HG03045 (cell line): ENCODE measurements at regions not wholly inside any gene's neighbourhood (a gene's known extent, or its start where the extent isn't known, plus 50 kb on each side); places are given as distances from the start of the nearest gene placed in this dataset.

Source experiments
- ATAC-seq: cut with Tn5 transposase; IDR thresholded peaks from one replicate; pipeline ENCODE4 v1.9.1; 2021; ENCODE audit warnings: mild to moderate bottlenecking, moderate library complexity; ENCODE audit not compliant: unreplicated experiment

DNA sequence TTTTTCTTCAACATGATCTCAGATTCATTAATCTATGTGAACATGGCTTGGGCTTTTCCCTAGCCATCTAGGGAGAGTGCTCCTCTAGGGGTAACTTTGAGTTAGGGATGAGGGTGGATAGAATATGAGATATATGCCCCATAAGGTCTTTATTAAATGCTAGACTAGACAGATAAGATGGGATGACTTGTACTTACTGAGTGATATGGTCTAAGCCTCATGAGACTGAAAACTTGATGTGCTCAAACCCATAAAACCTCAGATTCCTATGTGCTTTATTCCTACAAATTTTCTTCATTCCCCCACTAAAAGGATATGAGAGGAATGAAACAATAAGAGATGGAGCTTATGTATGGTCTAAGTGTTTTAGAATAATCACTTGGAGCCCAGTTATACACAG is 386.6 kb downstream of the YTHDC2 start:
- ATAC-seq: no peak

DNA sequence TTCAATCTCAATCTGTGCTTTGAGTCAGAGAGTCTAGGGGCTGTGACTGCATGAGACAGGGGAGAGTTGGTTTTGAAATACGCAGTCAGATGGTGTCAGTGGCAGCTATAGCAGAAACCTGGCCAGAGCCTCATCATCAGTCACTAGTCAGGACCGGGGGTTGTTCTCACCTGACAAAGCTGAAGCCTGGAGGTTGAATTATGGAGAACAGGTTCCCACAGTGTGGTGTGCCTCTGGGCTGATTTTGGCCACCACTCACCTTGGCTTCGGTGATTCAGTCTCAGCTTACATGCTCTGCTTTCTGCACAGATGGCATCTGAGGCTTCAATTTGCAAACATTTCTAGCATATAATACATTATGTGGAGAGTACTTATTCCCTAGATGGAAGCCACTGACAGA is 387.3 kb downstream of the YTHDC2 start:
- no peak for ATAC-seq

DNA sequence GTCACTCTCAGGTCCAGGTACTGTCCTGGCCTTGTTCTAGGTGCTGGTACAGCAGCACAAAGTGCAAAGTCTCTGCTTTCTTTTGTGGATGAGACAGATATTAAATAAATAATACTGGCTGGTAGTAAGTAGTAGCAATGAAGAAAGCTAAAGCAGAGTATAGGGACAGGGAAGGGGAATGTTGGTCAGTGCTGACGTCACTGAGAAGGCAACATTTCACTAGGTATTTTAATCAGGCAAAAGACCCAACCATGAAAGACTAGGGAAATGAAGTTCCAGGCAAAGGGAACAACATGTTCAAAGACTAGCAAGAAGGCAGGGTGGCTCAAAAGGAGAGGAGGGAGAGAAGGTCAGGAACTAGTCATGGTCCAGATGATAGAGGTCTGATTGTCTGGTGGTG is 388.2 kb downstream of the YTHDC2 start:
- ATAC-seq: no peak

DNA sequence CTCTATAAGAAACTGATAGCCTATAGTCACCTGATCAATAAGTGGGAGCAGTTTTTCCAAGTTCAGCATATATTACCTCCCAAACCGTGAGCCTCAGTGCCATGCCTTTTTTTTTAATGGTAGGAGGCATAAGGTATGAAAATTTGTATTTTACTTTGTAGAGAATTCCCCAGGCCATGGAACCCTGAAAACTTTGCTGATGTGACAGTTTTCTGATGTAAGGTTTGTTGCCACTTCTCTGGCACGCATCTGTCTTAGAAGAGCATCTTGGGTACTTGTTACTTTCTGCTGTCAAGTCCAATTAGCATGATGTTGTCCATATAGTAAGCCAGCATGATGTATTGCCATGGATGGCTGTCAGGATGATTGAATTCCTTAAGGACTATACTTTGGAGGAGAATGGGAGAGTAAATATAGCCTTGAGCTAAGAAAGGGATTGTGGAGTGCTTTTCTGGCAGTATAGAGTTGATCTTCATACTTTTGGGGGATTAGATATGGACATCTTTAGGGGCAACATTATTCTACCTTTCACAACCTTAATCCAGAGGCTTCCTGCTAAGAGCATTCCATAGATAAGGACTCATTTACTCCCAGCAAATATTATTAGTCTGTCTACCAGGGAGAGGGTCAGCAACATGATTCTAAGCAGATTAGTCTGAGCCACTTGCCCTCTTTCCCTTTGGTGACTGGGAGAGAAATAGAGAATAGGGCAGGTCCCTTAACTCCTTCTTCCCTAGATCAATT is 389.6 kb downstream of the YTHDC2 start:
- no peak for ATAC-seq

DNA sequence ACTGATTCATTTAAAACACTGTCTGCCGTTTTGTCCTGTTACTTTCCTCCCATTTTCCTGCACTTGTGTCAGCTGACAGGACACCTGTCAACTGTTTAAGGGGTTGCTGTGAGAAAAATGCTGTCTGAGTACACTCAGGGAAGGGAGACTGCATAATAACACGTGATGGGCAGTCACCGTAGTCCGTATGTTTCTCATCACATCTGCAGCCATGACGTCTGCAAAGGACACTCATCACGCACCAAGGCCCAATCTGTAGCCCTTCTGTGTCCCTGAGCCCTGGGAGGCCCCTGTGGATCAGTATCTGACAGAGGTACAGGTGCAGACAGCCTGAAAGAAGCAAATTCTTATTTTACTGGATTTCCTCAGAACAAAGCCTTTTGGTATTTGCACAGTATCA is 396.3 kb downstream of the YTHDC2 start:
- ATAC-seq: no peak

DNA sequence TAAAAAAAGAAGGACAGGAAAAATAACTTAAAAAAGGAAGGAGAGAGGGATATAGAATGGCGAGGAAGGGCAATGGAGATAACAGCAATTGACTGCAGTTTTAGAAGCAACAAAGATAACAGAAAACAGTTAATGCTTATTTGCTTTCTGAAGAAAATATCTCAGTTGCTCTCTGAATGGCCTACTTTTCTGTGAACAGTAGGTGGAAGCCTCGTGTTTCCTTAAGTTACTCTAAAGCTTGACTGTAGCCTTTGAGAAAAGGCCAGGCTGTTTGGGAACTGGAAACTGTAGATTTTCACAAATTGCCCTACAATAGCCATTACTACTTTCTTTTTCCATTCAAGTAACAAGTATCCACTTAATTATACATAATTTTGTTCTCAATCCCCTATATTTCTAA is 404.5 kb downstream of the YTHDC2 start:
- ATAC-seq: no peak

DNA sequence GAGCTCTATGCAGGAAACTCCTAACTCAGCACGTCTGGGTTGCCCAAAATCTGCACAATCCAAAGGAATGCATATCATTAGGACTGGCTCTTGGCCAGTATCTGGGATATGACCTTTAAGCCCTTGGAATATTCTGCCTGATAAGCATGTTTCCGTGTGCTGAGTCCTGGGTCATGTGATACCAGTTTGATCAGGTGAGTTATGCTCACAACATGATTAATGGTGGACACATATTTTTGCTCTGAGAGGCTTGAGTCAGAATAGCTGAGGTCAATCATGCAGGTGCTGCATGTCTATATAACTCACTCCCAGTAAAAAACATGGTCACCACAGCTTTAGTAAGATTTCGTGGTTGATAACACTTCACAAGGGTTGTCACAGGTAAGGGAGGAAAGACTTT is 408.8 kb downstream of the YTHDC2 start:
- no peak for ATAC-seq

DNA sequence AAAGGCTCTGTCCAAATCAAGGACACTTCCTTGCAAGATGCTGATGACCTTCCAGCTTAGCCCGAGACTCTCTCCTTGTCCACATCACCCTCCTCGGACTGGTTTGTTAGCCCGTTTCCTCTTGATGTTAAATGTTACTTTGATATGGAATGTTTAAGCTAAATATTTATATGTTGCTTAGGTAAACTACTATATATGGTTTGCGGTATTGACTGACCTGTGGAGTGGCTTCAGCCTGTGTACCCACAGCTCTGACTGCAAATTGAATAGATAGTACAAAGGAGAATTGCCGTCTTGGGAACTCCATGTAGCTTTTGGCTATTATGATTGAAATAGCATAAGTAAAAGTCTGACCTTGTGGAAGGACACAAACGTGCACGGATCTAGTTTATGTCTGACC is 422.0 kb downstream of the YTHDC2 start:
- ATAC-seq: no peak

DNA sequence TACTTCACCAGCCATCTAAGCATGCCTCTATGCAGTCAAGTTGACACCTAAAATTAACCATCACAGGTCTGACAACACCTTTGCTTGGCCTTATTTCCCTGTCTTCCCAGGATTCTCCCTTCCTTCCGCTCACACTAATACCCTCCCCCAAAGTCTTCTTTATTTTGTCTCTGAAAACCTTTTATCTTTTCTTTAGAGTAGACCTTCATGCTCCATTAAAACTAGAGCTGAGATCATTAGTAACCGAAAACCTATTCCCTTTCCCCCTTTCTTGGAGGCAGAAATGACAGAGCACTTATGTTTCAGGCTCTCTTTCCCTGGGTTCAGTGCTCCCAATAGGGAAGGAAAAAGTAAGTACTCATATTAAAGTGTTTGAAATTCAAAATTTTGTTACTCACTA is 423.8 kb downstream of the YTHDC2 start:
- ATAC-seq: no peak

DNA sequence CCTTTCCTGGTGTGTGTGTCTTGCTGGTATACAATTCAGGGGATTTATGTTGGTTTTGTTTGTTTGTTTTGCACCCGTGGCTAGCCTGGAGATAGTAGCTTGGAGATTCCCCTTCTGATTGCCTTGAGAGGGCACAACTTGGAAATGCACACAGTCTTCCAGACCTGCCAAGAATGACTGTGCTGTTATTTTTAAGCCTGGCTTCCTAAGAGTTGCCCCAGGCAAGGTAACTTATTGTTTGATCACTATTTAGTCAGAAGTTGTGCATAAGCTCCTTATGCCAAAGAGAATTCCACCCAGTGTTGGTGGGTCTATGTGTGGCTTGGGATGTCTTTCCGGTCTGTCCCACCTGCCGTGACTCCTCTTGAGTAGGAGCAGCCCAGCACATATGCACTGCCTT is 421.9 kb upstream of the KCNN2 start:
- no peak for ATAC-seq

DNA sequence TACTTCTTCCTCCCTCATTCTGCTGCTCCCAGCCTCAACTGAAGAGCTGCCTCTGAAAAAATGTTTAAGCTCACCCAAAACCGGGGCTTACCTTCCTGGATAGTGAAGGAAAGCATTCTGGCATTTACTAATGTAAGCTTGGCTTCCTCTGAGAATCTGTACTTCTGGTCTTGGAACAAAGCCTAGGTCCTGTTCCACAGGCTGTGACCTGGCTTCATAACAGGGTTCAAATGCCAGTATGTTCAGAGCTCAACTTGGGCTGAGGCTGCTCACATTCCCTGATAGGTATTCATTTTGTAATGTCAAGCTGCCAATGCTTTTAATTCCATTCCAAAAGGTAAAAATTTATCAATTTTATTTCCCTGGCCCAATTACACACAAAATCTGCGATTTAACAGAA is 411.7 kb upstream of the KCNN2 start:
- ATAC-seq: no peak

DNA sequence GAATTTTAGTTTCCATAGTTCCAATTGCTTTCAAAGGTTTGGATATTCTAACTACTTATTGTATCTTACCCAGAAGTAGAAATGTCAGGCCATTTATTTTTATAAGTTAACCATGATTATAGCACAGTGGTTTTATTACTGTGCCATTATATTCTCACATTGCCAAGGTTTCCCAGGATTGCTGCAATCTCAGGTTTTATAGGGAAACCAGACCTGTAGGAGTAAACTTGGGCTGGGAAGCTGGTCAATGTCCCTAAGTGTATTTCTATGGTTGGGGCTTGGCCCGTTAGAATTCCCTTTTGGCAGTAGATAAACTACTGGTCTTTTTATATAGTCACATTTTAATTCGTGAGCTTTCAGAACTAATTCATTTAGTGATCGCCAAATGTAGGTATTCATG is 396.6 kb upstream of the KCNN2 start:
- ATAC-seq: no peak

DNA sequence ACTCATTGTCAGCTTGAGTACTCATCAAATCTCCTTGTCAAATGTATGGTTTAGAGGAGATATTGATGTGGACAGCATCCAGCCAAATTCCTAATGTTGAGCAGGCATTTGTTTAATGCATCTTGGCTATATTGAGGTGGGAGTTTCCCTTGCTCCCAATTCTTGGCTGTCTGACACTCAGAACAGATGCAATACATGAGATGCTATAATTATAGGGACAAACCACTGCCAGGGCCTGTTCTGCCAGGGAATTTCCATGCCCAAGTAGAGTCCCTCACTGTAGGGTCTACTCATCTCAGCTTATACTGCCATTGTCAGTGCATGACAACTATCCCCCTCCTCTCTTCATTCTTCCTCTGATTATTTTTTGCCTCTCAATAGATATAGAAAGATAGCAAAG is 392.0 kb upstream of the KCNN2 start:
- no peak for ATAC-seq

DNA sequence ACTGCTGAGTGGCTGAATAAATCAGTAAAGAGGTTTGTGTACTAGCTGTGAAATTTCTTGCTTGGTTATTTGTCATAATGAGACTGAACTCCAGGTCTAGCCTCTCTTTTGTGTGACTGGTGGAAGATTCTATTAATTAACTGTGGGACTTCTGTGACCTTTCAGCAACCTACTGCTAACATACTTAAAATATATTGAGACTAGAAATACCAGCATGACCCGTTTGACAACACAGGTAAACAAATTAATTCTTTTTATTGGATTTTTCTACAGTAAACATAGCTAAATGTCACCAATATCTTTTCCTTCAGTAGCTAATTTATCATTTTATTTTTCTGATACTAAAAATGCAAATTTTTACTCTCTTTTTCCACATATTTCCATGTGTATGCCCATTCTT is 390.4 kb upstream of the KCNN2 start:
- ATAC-seq: no peak

DNA sequence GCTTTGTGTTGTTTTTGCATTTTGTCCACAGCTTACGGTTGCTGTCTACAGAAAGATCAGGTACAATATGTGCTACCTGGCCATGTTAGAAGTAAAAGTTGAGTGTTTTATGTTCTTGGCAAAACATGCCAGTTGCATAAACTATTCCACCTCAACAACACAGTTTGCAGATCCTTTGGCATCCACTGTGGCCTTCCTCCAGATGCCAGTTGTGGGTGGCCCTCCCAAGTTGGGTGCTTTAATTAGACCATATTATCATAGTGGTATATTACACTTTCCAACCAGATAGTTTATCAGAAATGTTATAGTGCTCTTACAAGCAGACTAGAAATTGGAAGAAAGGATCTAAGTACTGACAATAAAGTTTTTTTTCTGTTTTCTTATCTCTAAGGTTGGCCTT is 386.9 kb upstream of the KCNN2 start:
- ATAC-seq: no peak

DNA sequence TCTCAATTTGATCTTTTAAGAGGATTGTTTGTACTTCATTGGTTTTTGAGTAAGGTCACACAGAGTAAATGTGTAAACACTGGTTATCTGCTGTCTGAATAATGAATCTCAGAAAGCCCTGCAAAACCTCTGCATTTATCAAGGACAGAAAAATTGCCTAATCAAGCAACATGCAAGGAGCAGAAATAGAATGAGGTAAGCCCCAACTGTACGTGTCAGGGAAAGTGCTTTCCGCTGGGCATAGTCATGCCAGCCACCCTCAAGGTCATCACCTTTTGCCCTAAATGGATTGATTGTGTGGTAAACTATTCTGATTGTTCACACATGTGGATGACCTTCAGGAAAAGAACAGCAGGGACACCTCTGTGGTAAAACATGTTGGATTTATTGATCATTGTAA is 376.9 kb upstream of the KCNN2 start:
- no peak for ATAC-seq

DNA sequence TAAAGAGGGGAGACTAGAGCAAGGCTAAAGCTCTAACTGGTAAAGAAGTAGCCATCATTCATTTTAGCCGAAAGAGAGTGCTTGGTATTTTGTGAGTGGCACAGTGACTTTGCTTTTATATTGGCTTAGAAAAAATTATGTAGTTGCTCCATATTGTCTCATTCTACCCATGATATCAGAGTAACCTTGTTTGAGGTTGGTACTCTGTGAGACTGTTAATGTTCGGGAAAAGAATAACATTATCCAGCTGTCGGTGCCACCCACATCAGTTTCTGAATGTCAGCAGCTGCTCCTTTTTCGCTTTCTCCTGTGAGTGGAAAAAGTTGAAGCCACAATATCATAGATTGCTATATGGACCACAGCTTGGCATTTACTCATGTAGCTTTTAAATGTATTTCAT is 376.4 kb upstream of the KCNN2 start:
- ATAC-seq: no peak

DNA sequence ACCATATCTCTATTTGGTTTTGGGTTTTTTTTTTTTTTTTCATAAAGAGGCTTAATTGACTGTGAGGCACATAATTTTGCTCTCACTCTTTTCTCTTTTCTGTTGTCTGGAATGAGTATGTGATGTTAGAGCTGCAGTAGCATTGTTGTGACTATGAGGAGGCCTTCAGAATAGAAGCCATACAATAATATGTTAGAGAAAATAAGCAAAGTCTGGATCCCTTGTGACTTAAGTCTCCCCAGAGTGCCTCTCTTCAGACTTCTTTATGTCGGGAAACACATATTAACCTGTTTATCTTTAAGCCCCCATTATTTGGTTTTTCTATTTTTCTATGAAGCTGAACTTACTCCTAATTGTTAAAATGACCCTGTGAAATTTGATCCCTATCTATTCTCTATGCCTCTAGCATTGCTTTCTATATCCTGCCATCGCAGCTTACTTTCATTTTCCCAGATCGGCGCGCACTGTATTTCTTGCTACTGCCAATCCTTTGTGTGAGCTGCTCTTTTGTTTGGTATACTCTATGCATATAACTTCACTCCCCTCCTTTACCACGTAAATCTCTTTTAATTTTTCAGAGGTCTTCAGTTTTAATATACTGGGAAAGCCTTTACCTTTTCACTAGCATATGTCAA is 372.5 kb upstream of the KCNN2 start:
- no peak for ATAC-seq

DNA sequence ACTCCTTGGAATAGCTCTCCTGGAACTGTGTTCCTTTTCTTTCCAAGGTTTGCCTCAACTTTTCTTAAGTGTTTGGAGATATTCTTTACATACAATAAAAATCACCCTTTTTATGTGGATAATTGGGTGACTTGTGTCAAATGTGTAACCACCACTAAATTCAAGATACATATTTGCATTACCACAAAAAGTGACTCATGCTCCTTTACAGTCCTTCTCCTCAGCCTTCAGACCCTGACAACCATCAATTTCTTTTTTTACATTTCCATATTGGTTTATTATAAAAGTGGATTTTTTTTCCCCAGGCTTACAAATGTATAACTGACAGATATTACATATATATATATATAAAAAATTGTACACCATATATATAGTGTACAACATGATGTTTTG is 372.0 kb upstream of the KCNN2 start:
- no peak for ATAC-seq

DNA sequence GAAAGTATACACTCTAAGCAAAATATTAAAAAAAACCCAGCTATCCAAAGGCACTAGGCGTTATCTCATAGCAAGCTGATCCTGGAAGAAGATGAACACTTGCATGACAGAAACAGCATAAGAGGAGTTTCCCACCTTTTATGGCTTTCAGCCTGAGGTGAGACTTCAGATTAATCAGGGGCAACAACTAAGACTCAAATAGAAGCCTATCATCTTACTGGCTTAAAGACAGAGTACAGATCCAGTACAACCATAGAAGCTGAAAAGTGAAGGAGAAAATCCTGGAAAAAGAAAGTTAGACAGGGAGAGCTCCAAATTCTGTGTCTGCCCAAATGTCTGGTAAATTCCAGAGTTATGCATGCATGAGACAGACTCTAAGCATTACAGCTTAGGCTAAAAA is 360.8 kb upstream of the KCNN2 start:
- no peak for ATAC-seq

DNA sequence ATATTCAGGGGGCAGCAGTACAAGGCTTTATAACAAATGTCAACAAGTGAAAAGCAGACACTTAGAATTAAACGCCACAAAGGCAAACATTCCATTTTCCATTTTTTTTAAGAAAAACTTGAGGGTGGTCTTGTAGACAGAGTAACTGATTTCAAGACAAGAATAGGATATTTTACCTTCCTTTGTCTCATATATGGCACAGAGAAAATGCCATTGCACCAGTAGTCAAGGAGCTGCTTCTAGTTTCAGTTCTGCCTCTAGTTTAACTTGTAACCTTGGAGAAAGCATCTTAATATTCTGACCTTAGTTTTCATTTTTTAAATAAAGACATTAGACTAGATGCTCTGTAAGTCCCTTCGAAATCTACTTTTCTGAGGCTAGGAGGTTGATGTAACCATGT is 355.3 kb upstream of the KCNN2 start:
- ATAC-seq: no peak

DNA sequence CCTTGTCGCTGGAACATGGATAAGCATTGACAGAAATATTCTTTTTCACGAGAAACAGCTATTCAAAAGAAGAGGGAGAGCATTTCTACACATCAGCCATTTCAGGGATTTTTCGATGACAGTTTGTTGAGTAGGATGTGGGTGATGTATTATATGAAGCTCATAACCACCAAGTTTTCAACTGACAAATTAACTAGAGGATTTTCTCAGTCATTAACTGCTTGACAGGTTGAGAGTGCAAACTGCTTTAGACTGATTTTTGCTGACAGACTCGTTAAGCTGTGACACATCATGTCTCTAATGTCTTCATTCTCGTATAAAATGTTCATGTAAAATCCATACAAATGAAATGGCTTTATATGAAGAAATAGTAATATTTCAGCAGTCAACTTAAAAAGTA is 354.2 kb upstream of the KCNN2 start:
- no peak for ATAC-seq

DNA sequence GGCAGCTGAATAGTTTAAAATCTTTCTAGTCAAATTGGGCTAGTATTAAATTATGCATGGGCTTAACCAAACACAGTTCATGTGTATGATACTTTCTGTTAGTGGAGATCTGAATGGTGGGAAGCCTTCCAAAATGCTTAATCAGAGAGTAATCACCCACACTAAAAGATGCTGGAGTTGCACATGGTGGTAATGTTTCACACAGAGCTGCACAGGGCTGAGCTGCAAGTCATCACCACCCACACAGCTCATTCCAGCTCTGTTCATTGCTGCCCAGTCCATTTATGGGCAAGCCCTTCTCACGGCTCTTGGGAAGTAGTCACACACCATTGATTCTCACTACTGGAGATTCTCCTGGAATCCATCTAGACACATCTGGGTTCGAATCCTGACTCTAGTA is 351.5 kb upstream of the KCNN2 start:
- ATAC-seq: no peak
